GM13976 (cell line): ENCODE measurements at regions not wholly inside any gene's neighbourhood (a gene's known extent, or its start where the extent isn't known, plus 50 kb on each side); places are given as distances from the start of the nearest gene placed in this dataset.

Experiments
- DNase-seq: peaks from one replicate; pipeline ENCODE4 v3.0.0; 2012; ENCODE audit warnings: low spot score
- CTCF ChIP-seq: IDR thresholded peaks from 2 replicates; pipeline ENCODE4 v1.5.1; 2012; ENCODE audit warnings: borderline replicate concordance, mild to moderate bottlenecking; ENCODE audit not compliant: insufficient read depth; ENCODE audit errors: extremely low read depth, missing control alignments, control extremely low read depth
- in situ Hi-C: fragments of 300-500 bp; cut with MboI; formaldehyde crosslinking; loops from one replicate; pipeline ENCODE4 v1.12.0; 2022; ENCODE audit warnings: low sequenced_read_pairs, mixed read lengths, inconsistent platforms; ENCODE audit not compliant: unreplicated experiment

GRCh38 chr13:30135868-30136267 is 171.5 kb downstream of the KATNAL1 start:
- no peak for DNase-seq
- in situ Hi-C loops = loop anchor here (25.0 kb wide), 1 partner anchor 651 kb away; no protein-coding TSS in a partner anchor
- TF ChIP-seq CTCF = no peak

DNA sequence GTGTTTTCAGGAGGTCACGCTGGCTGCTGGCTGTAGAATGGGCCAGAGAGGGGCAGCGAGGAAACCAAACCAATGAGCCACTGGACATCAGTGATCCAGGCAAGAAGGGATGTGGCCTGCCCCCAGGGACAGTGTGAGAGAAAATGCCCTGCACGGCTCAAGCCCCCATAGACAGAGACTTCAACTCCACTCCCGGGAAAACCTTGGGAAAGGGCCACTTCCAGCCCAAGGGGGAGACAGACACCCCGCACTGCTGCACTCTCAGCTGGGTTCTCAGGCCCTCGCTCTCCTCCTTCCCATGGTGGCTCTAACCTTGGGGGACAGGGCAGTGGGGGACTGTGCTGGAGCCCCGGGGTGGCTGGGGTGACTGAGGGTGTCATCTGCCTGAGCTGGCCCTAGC is 172.0 kb downstream of the KATNAL1 start:
- no peak for DNase-seq
- no peak for TF ChIP-seq CTCF
- in situ Hi-C loops = loop anchor here (25.0 kb wide), 1 partner anchor 652 kb away; no protein-coding TSS in a partner anchor

DNA sequence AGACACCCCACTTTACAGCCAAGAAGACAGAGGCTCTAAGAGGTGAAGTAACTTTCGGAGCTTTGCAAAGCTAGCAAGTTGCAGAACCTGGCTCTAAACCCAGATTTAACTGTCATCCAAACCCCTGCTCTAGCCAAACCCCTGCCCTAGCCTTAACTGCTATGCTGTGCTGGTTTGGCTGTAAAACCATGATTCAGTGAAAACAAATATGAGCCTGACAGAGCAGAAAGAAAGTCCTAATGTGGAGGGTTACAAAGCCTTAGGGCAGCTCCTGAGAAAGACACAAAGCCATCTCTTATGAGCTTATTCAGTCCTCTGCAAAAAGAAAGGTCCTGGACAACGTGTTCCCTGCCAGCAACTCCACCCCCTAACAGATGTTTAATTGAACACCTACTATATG is 172.8 kb downstream of the KATNAL1 start:
- in situ Hi-C loops = loop anchor here (25.0 kb wide), 1 partner anchor 653 kb away; no protein-coding TSS in a partner anchor
- TF ChIP-seq CTCF = no peak
- DNase-seq = no peak

- in situ Hi-C loops = loop anchor here (25.0 kb wide), 1 partner anchor 653 kb away; no protein-coding TSS in a partner anchor
- DNase-seq = no peak
- no peak for TF ChIP-seq CTCF
Measured at GRCh38 chr13:30133996-30134395, 173.4 kb downstream of the KATNAL1 start.

- DNase-seq = no peak
- no peak for TF ChIP-seq CTCF
- in situ Hi-C loops = loop anchor here (25.0 kb wide), 1 partner anchor 654 kb away; no protein-coding TSS in a partner anchor
Measured at GRCh38 chr13:30133554-30133912, 173.8 kb downstream of the KATNAL1 start.

- in situ Hi-C loops = loop anchor here (25.0 kb wide), 1 partner anchor 654 kb away; no protein-coding TSS in a partner anchor
- peak; percentile 91 for DNase-seq
- peak; percentile 95 for TF ChIP-seq CTCF
Measured at GRCh38 chr13:30132623-30133553, 174.5 kb downstream of the KATNAL1 start.
